DMS 273 treated with DMSO at 0.1 percent for 48 hours (cell line): ENCODE measurements at regions not wholly inside any gene's neighbourhood (a gene's known extent, or its start where the extent isn't known, plus 50 kb on each side); places are given as distances from the start of the nearest gene placed in this dataset.
A peak's percentile ranks its signal among the peaks of the same experiment; 100 is the strongest.

Experiments
- DNase-seq: peaks from one replicate; lab custom pipeline; 2025; lab: John Stamatoyannopoulos, UW

DNA sequence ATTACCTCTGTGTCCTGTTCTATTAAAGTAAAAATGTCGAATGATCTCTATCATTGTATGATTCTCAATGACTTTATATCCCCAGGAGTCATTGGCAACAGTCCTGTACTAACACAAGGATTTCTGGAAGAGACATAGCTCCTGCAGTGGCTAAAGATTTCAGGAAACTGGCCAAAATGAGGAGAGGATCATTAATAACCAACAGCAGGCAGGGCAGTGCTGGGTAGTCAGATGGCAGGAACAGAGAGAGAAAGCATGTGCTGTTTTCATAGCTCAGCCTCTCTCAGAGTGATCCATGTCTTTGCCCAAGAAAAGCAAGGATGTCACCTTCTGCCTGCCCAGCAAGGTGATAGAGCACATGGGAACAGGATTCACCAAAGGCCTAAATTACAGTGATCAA, 604.7 kb upstream of the PLXNA2 start:
- no peak for DNase-seq

GRCh38 chr1:208850442-208850841, 606.3 kb upstream of the PLXNA2 start:
- no peak for DNase-seq

DNA sequence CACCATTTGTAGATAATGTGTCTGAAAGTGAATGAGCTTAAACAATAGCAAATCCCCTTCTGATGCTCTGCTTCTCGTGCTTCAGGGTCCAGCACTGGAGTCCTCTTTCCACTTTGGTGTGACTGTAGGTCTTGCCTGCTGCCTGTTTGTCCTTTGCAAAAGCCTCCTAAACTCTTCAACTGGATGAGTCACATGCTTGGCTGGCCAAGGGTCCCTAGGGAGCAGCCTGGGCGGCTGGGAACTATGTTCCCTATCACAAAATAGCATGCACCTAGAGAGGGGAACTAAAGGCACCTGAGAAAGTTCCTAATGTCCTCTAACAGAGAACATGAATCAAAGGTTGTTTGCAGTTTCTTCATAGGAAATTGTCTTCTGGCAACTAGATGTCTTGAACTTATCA, 607.2 kb upstream of the PLXNA2 start:
- no peak for DNase-seq

DNA sequence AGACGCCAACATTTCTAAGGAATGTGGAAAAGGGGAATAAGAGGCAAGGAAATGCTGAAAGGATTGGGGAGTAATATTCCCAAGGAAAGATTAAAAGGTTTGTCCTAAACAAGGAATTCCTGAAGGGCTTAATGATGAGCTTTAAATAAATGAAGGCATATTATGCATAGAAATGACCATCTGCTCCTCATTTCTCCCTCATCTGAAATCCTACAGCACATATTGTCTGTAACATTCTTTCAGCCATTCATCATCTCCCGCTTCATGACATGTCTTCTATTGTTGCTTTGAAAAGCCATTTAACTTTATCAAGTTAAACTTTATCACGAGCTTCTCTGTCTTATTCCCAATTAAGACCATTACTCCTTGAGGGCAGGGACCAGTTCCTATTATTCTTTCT, 608.7 kb upstream of the PLXNA2 start:
- DNase-seq: no peak

- DNase-seq: no peak
Measured at GRCh38 chr1:208855403-208855802, 611.2 kb upstream of the PLXNA2 start.

GRCh38 chr1:208857465-208857864, 613.3 kb upstream of the PLXNA2 start:
- DNase-seq: no peak

DNA sequence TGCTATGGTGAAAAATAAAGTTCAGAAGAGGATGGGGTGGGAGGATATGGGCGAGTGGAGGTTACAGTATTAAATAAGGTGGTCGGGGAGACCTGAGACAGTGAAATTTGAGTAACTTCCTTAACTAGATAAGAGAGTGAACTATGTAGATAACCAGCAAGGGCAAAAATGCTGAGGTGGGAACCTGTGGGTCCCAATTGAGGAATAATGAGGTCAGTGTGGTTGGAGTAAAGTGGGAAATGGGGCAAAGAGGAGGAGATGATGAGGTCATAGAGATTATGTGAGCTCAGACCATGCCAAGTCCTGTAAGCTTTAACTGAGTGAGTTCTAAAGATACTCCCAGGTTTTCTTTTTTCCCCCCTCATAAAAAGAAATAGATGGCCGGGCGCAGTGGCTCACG, 614.6 kb upstream of the PLXNA2 start:
- DNase-seq: no peak

GRCh38 chr1:208864366-208864965, 620.3 kb upstream of the PLXNA2 start:
- no peak for DNase-seq

GRCh38 chr1:208866386-208866955, 622.3 kb upstream of the PLXNA2 start:
- DNase-seq: no peak

DNA sequence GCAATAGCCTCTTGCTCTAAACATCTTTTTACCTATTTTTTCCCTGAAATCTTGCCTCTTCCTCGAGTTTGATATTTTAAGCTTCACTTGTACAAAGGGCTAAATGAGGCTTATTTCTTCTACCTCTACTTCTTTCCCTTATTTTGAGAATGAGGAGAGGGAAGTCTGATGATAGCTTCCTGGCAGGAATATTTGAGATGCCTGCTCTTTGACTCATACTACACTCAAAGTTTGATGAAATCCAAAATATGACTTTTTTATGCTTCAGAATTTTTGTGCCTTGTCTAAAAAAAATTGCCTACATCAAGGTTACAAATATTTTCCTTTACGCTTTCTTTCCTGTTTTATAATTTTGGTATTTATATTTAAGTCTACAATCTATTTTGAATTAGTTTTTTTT, 624.4 kb upstream of the PLXNA2 start:
- no peak for DNase-seq

DNA sequence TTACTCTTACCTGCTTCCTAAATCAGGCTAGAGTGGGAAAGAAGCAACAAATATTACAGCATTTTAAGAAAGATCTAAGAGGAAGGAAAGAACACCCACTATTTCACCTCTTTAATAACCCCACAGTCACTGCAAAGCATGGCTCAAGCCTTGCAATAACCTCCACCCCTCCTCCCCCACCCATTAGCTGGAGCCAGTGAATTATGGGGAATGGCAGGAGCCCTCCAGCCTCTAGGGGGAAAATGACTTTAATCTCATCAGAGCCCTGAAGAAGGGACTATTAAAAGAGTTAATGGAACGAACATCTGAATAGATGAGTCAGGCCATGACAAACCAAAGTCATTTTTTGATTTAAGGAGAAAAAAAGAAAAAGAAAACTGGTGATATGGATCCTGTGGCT, 630.7 kb upstream of the PLXNA2 start:
- DNase-seq: no peak

DNA sequence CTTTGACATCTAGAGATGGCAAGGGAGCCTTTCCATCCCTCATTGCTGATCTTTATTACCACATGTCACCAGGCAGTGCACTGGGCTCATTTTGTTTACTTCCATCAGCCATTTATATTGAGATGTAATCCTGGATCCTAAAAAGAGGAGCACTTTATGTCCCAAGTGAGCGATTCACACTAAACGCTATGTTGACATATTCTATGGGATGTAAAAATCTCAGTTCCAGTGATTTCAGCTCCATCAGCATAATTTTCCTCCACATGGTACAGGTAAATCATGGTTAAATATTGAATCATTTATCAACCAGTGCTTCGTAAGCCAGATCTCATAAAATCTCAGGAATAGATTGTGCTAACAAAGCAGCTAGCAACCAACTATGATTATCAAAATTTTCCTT, 634.8 kb upstream of the PLXNA2 start:
- DNase-seq: no peak

GRCh38 chr1:208880433-208881100, 636.4 kb upstream of the PLXNA2 start:
- peak; percentile 22 for DNase-seq

GRCh38 chr1:208885060-208885459, 640.9 kb upstream of the PLXNA2 start:
- DNase-seq: no peak

GRCh38 chr1:208885650-208886049, 641.5 kb upstream of the PLXNA2 start:
- DNase-seq: no peak

GRCh38 chr1:208888376-208888775, 644.2 kb upstream of the PLXNA2 start:
- no peak for DNase-seq

DNA sequence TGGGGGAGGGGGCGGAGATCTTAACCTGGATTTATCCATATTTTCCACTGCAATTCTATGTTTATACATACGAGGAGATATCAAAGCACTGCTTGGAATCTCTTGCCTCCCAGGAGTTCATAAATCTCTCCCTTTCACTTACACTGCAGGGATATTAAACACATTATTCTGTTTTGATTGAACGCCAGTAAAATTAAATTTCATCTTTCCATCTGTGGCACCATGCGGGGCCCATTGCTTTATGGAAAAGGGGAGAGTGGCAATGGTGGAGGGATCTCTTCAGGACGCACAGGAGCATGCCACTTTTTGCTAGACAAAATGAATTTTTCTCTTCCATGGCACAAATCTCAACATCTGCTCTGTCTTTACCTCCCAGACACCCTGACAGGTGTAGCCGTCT, 648.0 kb upstream of the PLXNA2 start:
- DNase-seq: peak; percentile 32

GRCh38 chr1:208893251-208893650, 649.1 kb upstream of the PLXNA2 start:
- DNase-seq: no peak

DNA sequence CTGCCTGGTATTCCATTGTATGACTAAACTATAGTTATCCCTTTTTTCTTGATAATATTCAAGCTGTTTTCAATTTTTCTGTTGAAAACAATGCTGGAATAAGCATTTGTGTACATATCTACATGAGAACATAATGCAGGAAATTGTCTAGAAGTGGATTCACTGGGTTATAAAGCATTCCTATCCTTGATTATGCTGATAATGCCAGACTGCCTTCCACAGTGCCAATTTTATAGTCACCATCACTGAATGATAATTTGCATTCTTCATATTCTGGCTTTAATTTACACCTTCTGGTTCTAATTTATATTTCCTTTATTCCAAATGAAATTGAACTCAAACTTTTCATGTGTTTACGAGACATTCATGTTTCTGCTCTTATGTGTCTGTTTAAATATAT, 651.0 kb upstream of the PLXNA2 start:
- no peak for DNase-seq

- DNase-seq: no peak
Measured at GRCh38 chr1:208895820-208896219, 651.6 kb upstream of the PLXNA2 start.

GRCh38 chr1:208896768-208897167, 652.6 kb upstream of the PLXNA2 start:
- no peak for DNase-seq

DNA sequence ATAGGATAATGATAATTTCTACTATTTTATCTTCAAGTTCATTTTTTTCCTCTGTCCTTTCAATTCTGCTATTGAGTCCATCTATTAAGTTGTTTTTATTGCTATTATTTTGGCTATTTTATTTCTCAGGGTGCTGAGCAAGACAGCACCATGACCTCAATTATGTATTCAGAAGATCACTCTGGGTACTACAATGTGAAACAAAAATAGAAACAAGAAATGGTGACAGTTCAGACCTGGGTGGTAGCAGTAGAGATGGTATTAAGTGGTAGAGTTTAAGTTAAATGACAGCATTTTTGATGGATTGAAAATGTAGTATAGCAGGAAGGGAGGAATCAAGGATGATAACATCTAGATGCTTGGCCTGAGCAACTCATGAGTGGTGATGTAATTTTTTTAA, 655.3 kb upstream of the PLXNA2 start:
- DNase-seq: no peak

DNA sequence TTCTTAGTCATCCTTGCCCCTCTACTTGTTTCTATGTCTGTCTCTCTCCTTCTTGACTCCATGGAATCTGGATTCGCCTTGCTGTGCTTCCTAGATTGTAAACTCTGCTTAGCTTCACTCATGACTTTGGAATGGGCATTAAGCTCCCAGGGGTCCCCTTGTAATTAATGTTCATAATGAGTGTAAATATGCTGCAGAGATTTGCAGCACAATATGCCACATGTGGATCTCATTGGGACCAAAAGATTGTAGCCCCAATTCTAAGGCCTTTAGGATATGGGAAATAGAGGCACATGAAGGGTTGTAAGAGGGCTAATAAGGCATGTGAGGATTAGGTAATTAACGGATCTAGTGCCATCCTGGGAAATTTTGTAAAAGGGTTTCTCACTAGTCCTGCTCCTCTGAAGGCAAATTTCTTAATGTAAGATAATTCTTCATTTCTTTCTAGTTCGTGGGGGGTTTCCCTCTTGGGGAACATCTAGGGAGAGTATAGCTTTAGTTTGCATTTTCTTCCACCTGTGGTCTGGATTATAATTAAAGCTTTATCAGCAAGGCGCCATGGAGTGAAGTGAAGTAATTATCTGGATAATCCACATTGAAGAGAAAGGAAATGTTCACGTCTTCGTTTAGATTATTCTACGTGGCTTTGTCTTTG, 659.2 kb upstream of the PLXNA2 start:
- DNase-seq: no peak
